Mesodermal cell (in vitro differentiated cells): ENCODE measurements at regions not wholly inside any gene's neighbourhood (a gene's known extent, or its start where the extent isn't known, plus 50 kb on each side); places are given as distances from the start of the nearest gene placed in this dataset.

Source experiments
- H3K27ac ChIP-seq: 2 replicates; pipeline ENCODE4 v1.7.0; 2013; ENCODE audit warnings: mild to moderate bottlenecking, low read depth, low read length, moderate library complexity; ENCODE audit not compliant: severe bottlenecking
- H3K36me3 ChIP-seq: 2 replicates; pipeline ENCODE4 v1.7.1; 2013; ENCODE audit warnings: mild to moderate bottlenecking, low read length, moderate library complexity; ENCODE audit not compliant: control insufficient read depth, insufficient read depth
- H3K4me1 ChIP-seq: one replicate; pipeline ENCODE4 v1.7.1; 2013; ENCODE audit warnings: mild to moderate bottlenecking, low read length; ENCODE audit not compliant: insufficient read depth, control insufficient read depth, poor library complexity, severe bottlenecking
- H3K4me3 ChIP-seq: 2 replicates; pipeline ENCODE4 v1.7.0; 2013; ENCODE audit warnings: low read length, control low read depth, mild to moderate bottlenecking; ENCODE audit not compliant: insufficient read depth, poor library complexity, severe bottlenecking; ENCODE audit errors: extremely low read depth
- H3K9me3 ChIP-seq: 2 replicates; pipeline ENCODE4 v1.7.1; 2013; ENCODE audit warnings: mild to moderate bottlenecking, low read length, moderate library complexity; ENCODE audit not compliant: control insufficient read depth
- WGBS, 2 experiments: methylation state at CpG; one replicate each; pipeline ENCODE4 v1.1.5; 2013; ENCODE audit warnings: missing lambda C conversion rate in 2 of 2; ENCODE audit not compliant: insufficient coverage in 2 of 2; 5-methylcytosine and 5-hydroxymethylcytosine counted together

DNA sequence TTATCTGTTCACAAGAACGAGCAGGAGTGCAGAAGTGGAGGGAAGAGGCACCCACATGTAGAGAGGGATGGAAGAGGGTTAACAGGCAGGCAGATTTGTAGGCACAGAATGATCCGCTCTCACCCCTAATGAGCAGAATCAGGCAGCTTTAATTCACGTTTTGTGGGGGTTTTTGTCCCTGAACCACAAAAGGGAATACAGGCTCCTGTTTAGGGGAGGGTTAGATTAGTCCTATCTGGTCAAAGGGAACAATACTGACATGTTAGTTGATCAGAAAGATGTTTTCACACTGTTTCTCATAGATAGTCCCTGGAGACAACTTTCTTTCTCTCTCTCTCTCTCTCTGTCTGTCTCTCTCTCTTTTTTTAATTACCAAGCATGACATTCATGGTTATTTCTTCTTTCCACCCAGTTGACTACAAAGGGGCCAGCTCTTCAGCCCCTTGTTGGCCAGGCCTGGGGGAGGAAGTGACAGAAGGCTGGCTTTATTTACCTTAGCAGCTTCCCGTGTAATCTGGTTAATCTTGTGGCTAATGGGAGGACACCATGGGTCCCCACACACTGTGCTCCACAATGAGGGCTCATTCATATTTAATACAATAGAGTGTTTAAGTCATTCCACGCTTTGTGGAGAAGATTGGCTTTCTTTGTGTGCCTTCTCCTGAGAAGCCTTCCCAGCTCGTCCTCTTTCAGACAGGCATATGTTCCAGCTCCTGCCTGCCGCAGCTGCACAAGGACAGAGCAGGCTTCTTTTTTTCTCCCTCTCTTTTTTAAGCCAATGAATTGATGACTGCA lies 958.8 kb downstream of the TFAP2A start:
- Histone ChIP-seq H3K4me1 (peaks cover 3% of the 10 kb centered on the region), H3K27ac (no peak overlapping the region), H3K4me3 (no peak overlapping the region), H3K36me3 (no peaks in the 10 kb centered on the region), H3K9me3 (no peaks in the 10 kb centered on the region)
- WGBS, 2 experiments, result 27 to 38% methylated on average over 2 to 4 of the region's 7 CpGs

DNA sequence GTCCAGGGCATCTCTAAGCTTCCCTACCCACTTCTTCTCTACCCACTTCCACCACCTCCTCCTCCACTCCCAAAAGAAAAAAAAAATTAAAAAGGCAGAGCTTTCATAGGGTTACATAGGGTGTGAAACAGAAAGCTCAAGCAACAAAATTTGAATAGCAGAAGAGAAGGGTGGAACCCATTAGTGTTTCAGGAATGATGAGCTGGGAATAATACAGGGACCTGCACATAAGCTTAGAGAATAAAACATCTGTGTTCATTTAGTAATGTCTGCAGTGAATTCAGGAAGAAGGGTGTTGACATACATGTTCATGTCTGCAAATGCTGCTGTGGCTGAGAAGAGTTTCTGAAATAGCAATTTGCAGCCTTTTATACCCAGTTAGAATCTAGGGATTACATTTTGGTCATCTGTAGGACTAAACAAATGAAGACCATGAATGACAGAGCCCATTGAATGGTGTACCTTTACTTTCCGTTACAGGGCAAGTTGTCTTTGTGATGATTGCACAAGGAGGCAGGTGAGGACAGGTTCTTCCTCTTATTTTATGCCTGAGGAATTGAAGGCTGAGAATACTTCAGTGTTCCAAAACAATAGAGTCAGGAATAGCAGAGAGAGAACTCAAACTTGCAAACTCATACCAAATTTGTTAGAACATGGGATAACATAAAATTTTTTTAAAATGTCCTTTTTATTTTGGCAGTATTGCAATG lies 975.1 kb downstream of the TFAP2A start:
- Histone ChIP-seq H3K4me3 (no peak overlapping the region), H3K27ac (no peak overlapping the region), H3K36me3 (no peaks in the 10 kb centered on the region), H3K9me3 (peaks cover 5% of the 10 kb centered on the region), H3K4me1 (no peaks in the 10 kb centered on the region)
- WGBS, 2 experiments, result 80 to 100% methylated on average over 1 of the region's 1 CpG

DNA sequence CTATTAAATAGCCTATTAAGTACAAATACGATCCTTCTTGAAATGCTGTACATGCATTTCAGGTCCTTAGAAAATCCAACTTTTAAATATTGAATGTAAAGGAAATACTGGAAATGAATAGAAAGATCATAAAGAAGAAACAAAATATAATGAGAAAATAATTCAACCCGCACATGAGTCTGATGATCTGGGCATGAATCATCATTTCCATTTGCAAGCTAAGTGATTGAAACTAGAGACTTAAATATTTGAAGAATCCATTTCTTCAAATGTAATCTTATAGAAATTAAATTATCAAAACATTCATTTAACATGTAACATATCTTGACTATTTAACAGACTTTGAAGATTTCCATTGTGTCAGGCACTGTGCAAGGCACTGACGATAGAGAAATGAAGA lies 977.0 kb downstream of the TFAP2A start:
- H3K4me3 ChIP-seq, result no peak overlapping the region
- no peaks in the 10 kb centered on the region for H3K9me3 ChIP-seq

DNA sequence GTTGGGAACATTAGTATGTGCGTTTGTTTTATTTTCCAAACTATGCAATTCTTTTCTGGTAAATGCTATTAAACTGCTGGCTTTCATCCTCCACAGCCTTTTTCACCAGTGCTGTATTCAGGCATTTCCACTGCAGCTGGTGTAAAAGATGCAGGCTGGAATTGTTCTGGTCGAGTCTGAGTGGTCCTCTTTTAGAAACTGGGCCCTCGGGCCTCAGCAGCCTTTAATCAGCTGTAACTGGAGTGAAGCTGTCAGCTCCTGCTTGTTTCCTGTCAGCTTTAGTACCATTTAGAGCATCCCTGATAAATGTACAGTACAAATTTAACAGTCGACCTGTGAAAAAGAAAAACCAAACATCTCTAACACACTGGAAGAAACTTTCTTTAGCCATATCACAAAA lies 979.6 kb downstream of the TFAP2A start:
- no peaks in the 10 kb centered on the region for H3K36me3 ChIP-seq
- 70 to 80% methylated on average over 2 of the region's 4 CpGs for WGBS, 2 experiments
- H3K4me1 ChIP-seq, result no peaks in the 10 kb centered on the region
- H3K4me3 ChIP-seq, result no peak overlapping the region
- no peaks in the 10 kb centered on the region for H3K9me3 ChIP-seq
- no peak overlapping the region for H3K27ac ChIP-seq

More for the DNA sequence above, 977.0 kb downstream of the TFAP2A start:
- H3K27ac ChIP-seq, result no peak overlapping the region
- WGBS, 2 experiments, result 100% methylated on average over 1 of the region's 3 CpGs
- no peaks in the 10 kb centered on the region for H3K36me3 ChIP-seq
- no peaks in the 10 kb centered on the region for H3K4me1 ChIP-seq

DNA sequence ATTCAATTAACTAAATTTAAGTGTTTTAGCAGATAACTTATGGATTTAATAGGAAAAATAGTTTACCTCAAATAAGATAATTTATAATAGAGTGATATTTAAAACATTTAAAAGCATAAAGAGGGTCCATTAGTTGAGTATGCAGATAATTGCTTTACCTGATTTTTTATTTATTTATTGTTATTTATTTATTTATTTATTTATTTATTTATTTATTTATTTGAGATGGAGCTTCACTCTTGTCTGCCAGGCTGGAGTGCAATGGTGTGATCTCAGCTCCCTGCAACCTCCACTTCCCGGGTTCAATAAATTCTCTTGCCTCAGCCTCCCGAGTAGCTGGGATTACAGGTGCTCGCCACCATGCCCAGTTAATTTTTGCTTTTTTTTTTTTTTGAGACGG lies 982.9 kb downstream of the TFAP2A start:
- no peak overlapping the region for H3K27ac ChIP-seq
- no peaks in the 10 kb centered on the region for H3K9me3 ChIP-seq
- no peak overlapping the region for H3K4me3 ChIP-seq
- H3K36me3 ChIP-seq, result no peaks in the 10 kb centered on the region
- 86 to 91% methylated on average over 4 of the region's 4 CpGs for WGBS, 2 experiments
- no peaks in the 10 kb centered on the region for H3K4me1 ChIP-seq

DNA sequence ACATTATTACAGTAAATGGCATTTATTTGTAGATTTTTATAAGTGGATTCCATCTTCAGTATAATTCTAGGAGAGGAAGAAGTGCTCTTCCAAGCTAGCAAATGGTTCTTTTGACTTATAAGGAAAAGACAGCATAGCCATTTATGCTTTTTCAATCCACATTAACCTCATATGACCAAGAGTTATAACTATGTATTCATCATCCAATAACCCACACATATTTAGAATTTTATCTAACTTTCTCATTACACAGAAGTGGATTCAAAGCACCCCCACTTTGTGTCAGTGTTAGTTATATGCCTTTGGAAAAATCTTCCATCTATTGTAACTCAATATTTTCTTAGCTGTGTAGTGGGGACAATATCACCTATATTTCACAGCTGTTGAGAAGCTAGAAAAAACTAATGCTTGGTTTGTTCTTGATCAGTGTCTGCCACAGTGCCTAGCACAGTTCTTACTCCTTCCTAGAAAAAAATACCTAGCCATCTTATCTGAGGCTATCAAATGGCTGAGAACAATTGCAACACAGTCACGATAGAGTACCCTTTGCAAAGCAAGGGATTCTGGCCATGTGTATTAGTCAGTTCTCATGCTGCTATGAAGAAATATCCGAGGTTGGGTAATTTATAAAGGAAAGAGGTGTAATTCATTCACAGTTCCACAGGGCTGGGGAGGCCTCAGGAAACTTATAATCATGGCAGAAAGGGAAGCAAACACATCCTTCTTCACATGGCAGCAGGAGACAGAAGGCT lies 986.3 kb downstream of the TFAP2A start:
- Histone ChIP-seq H3K27ac (no peak overlapping the region), H3K36me3 (no peaks in the 10 kb centered on the region), H3K4me1 (no peaks in the 10 kb centered on the region), H3K9me3 (no peaks in the 10 kb centered on the region), H3K4me3 (no peak overlapping the region)
- 58 to 100% methylated on average over 2 of the region's 2 CpGs for WGBS, 2 experiments

DNA sequence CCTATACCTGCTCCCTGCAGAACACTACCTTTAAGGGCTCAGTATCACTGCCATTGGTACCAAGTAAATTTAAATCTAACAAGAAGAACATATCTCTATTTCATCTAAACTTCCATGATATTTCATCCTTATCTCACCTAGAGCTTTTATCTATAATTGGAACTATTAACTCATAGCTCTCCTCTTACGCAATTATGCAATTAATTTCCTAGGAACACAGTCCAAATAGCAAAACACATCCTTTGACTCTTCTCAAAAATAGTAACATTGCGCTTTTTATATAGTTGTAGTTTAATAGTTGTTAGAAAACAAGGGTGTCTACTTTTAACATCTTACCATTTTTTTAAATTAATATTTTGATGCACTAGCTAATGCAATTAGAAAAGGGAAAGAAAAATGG lies 986.8 kb upstream of the SLC35B3 start:
- no peaks in the 10 kb centered on the region for H3K4me1 ChIP-seq
- 100% methylated on average over 1 of the region's 2 CpGs; no CpG with 5 or more reads in 1 of the 2 experiments for WGBS, 2 experiments
- H3K27ac ChIP-seq, result no peak overlapping the region
- no peaks in the 10 kb centered on the region for H3K9me3 ChIP-seq
- H3K4me3 ChIP-seq, result no peak overlapping the region
- H3K36me3 ChIP-seq, result no peaks in the 10 kb centered on the region

DNA sequence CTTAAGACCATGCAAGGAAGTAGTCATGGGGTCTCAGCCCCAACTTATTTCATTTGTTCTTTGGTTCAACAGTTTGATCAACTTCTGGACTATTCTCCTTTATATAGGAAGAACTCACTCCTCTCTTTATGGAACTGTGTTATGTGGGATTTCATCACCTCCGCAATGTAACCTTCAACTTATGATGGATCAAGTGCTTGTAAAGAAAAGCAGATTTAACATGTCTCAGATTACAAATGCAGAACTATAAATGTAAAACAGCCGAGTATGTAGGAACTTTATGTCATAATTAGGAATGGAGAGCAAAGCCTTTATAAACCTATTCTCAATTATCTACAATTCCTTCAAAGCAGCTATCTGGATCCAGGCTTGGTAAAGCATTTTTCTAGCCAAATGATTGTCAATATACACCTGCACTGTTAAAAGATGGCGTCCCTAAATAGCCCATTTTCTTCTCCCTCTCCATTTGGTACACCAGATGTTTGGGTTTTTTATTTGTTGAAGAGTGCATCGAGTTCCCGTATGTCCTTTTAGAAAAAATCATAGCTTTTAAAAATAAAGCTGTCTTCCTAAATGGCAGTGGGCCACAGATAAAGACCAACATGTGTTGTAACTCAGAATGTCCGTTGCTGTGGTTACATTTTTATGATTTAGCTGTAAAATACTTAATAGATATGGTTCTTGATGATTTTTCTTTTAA lies 985.1 kb upstream of the SLC35B3 start:
- no peak overlapping the region for H3K27ac ChIP-seq
- H3K4me1 ChIP-seq, result no peaks in the 10 kb centered on the region
- no peak overlapping the region for H3K4me3 ChIP-seq
- no peaks in the 10 kb centered on the region for H3K36me3 ChIP-seq
- 100% methylated on average over 1 of the region's 6 CpGs; no CpG with 5 or more reads in 1 of the 2 experiments for WGBS, 2 experiments
- no peaks in the 10 kb centered on the region for H3K9me3 ChIP-seq

DNA sequence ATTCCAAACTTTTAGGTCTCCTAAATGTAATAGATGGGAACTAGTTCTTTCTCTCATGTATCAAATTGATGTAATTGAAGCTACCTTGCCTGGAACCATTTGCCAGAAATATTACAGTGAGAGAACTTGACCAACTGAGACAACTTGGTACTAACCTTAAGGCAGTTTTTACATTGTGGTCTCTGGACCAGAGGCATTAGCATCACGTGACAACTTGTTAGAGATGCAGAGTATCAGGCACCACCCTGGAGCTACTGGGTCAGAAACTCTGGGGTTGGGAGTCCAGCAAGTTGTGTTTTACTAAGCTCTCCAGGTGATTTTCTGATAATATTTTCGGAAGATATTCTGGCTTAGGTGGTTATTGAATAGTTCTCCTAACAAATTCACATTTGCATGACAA lies 982.1 kb upstream of the SLC35B3 start:
- Histone ChIP-seq H3K36me3 (no peaks in the 10 kb centered on the region), H3K9me3 (no peaks in the 10 kb centered on the region), H3K4me3 (no peak overlapping the region), H3K27ac (no peak overlapping the region), H3K4me1 (no peaks in the 10 kb centered on the region)
- WGBS, 2 experiments, result 87 to 100% methylated on average over 1 of the region's 2 CpGs

DNA sequence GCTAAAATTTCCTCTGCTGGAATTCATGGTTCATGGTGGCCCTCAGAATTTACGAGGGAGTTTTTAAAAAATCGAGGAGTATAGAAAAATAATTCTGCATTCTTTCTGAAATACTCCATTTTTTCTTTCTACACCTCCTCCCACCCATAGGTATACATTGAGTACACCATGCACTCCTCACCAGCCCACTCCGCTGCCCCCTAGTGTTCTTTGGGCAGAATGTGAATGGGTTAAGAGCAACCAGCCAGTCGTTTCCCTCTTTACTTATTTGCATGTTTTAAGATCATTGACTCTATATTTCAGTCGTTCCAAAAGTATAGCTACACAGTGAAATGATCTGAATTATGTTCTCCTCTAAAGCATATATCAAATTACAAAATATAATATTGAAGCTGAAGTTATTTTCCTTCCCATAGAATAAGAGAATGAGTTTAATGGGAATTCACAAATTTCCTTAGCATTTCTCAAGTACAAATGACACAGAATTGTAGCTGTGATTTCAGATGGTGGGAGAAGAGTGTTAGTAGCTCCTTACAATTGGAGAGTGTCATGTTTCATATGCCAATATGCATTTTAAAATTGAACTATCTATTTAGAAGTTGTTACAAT lies 977.7 kb upstream of the SLC35B3 start:
- Histone ChIP-seq H3K9me3 (no peaks in the 10 kb centered on the region), H3K27ac (no peak overlapping the region), H3K36me3 (no peaks in the 10 kb centered on the region), H3K4me1 (no peaks in the 10 kb centered on the region), H3K4me3 (no peak overlapping the region)
- 57% methylated on average over 1 of the region's 5 CpGs; no CpG with 5 or more reads in 1 of the 2 experiments for WGBS, 2 experiments
